Jurkat, Clone E6-1 (cell line): ENCODE measurements at regions not wholly inside any gene's neighbourhood (a gene's known extent, or its start where the extent isn't known, plus 50 kb on each side); places are given as distances from the start of the nearest gene placed in this dataset.

Experiments
- DNase-seq: peaks from one replicate; pipeline ENCODE4 v3.0.0-alpha.2; 2011; ENCODE audit warnings: low read depth, low spot score
- H3K4me3 ChIP-seq: 2 replicates; pipeline ENCODE4 v1.5.1; 2011; ENCODE audit warnings: mild to moderate bottlenecking, low read length, control low read depth, moderate library complexity

DNA sequence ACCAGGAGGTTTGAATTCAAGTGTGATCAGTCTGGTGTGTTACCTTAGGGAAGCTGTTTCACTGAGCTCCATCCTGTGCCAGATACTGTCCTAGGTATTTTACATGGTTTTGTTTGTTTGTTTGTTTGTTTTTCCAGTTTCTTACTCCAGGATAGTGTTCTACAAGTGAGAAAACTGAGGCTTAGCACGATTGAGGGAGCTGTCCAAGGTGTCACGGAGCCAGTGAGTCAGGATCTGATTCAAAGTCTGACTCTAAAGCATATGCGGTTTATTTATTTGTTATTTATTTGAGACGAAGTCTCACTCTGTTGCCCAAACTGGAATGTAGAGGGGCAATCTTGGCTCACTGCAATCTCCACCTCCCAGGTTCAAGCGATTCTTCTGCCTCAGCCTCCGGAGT is 79.7 kb upstream of the GNG2 start:
- no peak for DNase-seq
- H3K4me3 ChIP-seq: no peak overlapping the region

- no peak overlapping the region for H3K4me3 ChIP-seq
- peak; percentile 56 for DNase-seq
These were observed 79.0 kb upstream of the GNG2 start for GRCh38 chr14:51781381-51781780.

- H3K4me3 ChIP-seq: no peak overlapping the region
- no peak for DNase-seq
These were observed 78.0 kb upstream of the GNG2 start for GRCh38 chr14:51782435-51782834.

GRCh38 chr14:51783765-51784164 is 76.6 kb upstream of the GNG2 start:
- DNase-seq: no peak
- no peak overlapping the region for H3K4me3 ChIP-seq

DNA sequence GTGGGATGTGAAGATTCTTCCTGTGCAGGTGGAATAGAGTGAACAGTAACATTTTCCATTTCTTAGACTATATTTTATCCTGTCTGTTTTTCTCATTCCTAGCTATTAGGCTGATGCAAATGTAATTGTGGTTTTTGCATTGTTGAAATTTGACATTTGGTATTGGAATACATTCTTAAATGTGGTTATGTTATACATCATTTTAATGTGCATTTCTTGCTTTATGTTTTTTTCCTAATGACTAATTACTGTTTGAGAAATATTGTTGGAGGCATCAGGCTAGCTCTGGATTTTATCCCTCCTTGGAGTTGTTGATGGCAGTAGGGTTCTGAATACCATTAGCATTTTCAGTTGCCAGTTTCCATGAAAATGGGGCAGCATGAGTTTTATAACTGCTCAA is 75.9 kb upstream of the GNG2 start:
- no peak for DNase-seq
- no peak overlapping the region for H3K4me3 ChIP-seq

- no peak overlapping the region for H3K4me3 ChIP-seq
- no peak for DNase-seq
These were observed 74.2 kb upstream of the GNG2 start for GRCh38 chr14:51786227-51786626.

DNA sequence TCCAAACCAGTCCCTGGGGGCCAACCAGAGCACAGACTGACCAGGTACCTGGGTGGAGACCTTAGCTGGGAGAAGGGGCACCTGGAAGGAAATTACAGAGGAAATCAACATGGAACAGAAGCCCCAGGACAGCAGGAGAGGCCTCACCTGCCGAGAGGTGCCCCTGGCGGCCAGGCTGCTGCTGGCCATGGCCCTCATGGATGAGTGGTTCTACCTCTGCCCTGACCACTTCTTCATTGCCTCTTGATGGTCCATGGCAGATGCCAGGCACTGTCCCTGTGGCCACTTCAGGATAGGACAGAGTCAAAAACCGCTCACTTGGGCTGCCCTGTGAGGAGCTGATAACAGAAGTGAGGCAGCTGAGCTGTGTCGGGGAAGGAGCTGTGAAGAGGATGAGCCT is 73.1 kb upstream of the GNG2 start:
- H3K4me3 ChIP-seq: no peak overlapping the region
- DNase-seq: no peak

GRCh38 chr14:51789114-51789513 is 71.3 kb upstream of the GNG2 start:
- H3K4me3 ChIP-seq: no peak overlapping the region
- no peak for DNase-seq

DNA sequence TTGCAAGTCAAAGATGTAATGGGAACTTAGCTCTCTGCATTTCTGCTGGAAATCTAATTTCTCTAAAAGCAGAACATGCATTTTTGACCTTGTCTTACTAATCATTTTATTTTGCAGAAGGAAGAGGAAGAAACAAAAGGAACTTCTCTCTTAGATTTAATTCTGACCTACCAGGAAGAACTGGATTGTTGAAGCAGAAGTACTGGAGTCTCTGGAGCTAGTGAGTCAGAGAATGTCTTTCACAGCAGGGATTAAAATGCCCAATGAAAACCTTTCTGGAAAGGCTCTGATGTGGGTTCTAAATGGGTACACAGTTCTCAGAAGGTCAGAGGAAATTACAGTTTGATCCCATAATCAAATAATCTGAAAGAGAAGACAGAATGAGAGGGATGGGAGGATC is 70.8 kb upstream of the GNG2 start:
- DNase-seq: no peak
- no peak overlapping the region for H3K4me3 ChIP-seq

DNA sequence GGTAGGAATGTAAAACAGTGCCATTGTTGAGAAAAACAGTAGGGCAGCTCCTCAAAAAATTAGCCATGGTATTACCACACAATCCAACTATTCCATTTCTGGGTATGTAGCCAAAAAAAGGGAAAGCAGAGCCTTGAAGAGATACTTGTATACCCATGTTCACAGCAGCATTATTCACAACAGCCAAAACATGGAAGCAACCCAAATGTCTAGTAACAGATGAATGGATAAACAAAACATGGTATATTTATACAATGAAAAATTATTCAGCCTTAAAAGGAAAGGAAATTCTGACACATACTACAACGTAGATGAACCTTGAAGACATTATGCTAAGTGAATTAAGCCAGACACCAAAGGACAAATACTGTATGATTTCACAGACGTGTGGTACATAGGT is 67.6 kb upstream of the GNG2 start:
- H3K4me3 ChIP-seq: no peak overlapping the region
- DNase-seq: no peak

- no peak for DNase-seq
- no peak overlapping the region for H3K4me3 ChIP-seq
These were observed 54.9 kb upstream of the GNG2 start for GRCh38 chr14:51805541-51805940.

DNA sequence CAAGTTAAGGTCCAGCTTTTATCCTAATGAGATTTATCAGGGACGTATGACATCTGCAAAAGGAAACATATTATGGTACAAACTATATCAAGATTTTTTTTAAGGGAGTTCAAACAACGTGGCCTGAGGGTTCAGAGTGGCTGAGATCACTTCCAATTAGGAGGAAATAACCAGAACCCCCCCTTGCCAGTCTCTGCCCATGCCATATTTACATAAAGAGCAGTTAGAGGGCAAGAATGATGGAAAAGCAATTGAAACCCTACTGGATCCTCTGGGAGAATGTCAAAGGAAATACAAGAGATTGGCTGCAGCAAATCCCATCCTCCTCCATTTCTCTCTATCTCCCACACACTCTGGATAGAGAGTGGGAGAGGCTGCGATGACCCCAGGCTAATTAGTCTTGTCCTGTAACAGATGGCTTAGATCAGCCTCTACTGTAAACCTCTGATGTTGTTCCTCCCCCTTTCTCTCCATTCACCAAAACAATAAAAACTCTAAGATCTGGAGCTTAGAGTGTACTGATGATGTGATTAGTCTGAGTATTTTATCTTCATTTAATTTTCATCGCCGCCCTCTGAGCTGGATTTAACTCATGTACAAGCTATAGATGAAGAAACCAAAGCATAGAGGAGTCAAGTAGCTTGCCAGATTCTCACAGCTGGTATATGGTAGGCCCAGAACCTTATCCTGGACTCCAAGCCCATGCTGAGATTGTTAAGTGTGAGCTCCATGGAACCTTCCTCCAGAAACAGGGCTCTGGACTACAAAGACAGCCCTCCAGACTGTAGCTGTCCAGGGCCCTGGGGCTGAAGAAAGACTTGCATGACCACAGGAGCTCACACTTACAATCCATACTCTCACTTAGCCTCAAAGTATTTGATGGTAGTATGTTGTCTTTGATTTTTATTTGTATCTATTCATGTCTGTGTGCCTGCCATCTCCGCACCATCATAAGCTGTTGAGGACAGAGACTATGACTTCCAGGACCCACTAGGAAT is 54.1 kb upstream of the GNG2 start:
- DNase-seq: no peak
- H3K4me3 ChIP-seq: no peak overlapping the region

DNA sequence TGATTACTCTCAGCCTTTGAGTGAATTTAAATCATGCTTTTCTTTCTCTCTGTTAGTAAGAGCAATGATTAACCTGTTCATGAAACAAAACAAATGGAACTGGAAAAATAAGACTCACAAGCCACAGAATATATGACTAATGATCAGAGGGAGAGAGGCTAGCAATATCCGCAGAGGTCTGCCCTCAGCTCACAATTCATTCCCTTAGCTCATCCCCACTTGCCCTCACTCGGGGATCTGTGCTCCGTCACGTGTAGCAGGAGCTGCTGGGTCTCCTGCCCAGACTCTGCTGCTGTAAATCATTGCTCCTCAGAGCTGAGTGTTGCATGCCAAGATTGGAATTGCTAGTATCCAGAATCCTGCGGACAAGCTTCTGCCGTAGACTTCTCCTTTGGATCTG is 53.1 kb upstream of the GNG2 start:
- no peak for DNase-seq
- no peak overlapping the region for H3K4me3 ChIP-seq
